Karpas-422 (cell line): ENCODE measurements at regions not wholly inside any gene's neighbourhood (a gene's known extent, or its start where the extent isn't known, plus 50 kb on each side); places are given as distances from the start of the nearest gene placed in this dataset. TPM values are rescaled to one million over a fixed set of nuclear protein-coding genes. Genes with fewer than 3 reads are reported as not detected.

Experiments used
- small RNA-seq: library from RNA; depleted of rRNA; stranded (forward); fragments of <200 nt; gene quantifications from one replicate; pipeline ENCODE3, GENCODE V24; 2014

Small RNA genes lying in the stretch of these regions (small RNA-seq; reads per million reads assigned to genes)
- gene RNU1-150P = not detected
